RWPE1 (cell line): ENCODE measurements at regions not wholly inside any gene's neighbourhood (a gene's known extent, or its start where the extent isn't known, plus 50 kb on each side); places are given as distances from the start of the nearest gene placed in this dataset.

Source experiments
- CTCF ChIA-PET: fragments of 350-600 bp; sonication (Branson Sonifier 250); formaldehyde crosslinking; extraction: SDS; loops from one replicate; lab custom pipeline; 2021; lab: Yijun Ruan, JAX
- POLR2A ChIA-PET: fragments of 400-600 bp; formaldehyde crosslinking; extraction: SDS; loops from one replicate; lab custom pipeline; 2020; ENCODE audit warnings: antibody characterized with exemption; ENCODE audit not compliant: low non-redundant PET; lab: Yijun Ruan, JAX
- DNase-seq: peaks from one replicate; pipeline ENCODE4 v3.0.0; 2012; ENCODE audit warnings: low spot score
- H3K27ac ChIP-seq: fragments of 450-650 bp; 2 replicates; pipeline ENCODE4 v1.5.1; 2017
- TF ChIP-seq, protein P1 (sequence below): fragments of 450-650 bp; conservative IDR thresholded peaks from 2 replicates; pipeline ENCODE4 v1.5.1; 2017; ENCODE audit warnings: low read depth, mild to moderate bottlenecking

DNA sequence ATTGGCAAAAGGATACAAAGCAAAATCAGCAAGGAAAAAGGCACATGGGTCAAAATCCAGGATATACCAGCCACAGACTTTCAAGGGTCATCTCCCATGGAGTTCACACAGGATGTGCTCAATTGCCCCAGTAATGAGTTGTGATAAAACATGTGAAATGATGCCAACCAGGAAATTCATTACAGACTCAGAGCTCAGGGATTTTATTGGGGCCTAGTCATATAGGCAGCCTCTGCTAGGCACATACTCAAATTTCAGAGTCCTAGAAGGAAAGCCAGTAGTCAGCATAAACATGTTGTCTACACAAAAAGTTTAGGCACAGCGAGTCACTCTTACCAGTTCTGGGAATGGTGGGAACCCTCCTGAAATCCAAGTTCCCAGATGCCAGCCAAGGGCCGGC is 64.4 kb upstream of the OSBPL8 start:
- H3K27ac ChIP-seq: no peak overlapping the region
- CTCF ChIA-PET: no interaction called here
- DNase-seq: no peak
- TF ChIP-seq, protein P1, sequence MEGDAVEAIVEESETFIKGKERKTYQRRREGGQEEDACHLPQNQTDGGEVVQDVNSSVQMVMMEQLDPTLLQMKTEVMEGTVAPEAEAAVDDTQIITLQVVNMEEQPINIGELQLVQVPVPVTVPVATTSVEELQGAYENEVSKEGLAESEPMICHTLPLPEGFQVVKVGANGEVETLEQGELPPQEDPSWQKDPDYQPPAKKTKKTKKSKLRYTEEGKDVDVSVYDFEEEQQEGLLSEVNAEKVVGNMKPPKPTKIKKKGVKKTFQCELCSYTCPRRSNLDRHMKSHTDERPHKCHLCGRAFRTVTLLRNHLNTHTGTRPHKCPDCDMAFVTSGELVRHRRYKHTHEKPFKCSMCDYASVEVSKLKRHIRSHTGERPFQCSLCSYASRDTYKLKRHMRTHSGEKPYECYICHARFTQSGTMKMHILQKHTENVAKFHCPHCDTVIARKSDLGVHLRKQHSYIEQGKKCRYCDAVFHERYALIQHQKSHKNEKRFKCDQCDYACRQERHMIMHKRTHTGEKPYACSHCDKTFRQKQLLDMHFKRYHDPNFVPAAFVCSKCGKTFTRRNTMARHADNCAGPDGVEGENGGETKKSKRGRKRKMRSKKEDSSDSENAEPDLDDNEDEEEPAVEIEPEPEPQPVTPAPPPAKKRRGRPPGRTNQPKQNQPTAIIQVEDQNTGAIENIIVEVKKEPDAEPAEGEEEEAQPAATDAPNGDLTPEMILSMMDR: no peak
- POLR2A ChIA-PET: no interaction called here

- no peak for DNase-seq
- ChIA-PET POLR2A (no interaction called here), CTCF (interaction anchor here (0.6 to 0.9 kb wide), 2 partner anchors 383 to 1599 kb away, joined by 3 read pairs; no protein-coding TSS in a partner anchor)
- TF ChIP-seq, protein P1: no peak
- H3K27ac ChIP-seq: no peak overlapping the region
Observed at GRCh38 chr12:76627346-76628135, 68.0 kb upstream of the OSBPL8 start.

DNA sequence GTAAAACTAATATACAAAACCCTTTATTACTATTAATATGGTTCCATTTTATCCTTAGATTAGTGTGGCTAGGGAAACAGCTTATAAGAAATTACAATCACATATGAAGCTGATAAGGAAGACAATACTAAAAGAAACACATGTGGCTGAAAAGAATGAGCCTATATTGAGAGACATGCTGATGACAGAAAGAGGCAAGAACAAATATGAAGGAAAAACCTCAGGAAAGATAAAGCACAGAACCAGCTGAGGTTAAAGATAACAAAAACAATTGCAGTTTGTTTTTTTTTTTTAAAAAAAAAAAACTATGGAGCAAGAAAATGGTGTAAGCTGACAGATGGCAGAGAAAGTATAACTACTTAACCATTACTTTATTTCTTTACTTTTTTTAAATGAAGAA is 69.2 kb upstream of the OSBPL8 start:
- TF ChIP-seq, protein P1: no peak
- ChIA-PET POLR2A (no interaction called here), CTCF (no interaction called here)
- no peak overlapping the region for H3K27ac ChIP-seq
- DNase-seq: no peak

DNA sequence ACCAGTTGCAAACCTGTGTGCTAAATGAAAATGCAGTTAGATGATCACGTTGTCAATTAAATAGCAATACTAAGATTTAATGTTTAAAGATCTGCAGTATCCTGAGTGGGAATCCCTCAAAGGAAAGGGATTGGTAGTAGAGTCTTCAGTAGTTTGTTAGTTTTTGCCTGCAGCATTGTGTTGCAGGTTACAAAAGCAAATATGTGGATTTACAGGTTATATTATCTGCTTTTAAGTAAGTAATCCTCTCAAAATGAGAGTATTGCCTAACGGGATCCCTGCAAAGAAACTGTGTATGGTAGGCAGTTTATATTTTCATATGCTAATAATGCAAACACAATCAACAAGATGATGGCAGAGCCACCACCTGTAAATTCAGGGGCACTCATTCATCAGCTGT is 72.2 kb upstream of the OSBPL8 start:
- TF ChIP-seq, protein P1: no peak
- POLR2A ChIA-PET: interaction anchor here (0.5 kb wide), 1 partner anchor 1093 kb away, joined by 4 read pairs; no protein-coding TSS in a partner anchor
- CTCF ChIA-PET: no interaction called here
- no peak for DNase-seq
- no peak overlapping the region for H3K27ac ChIP-seq

GRCh38 chr12:76633415-76633814 is 73.8 kb upstream of the OSBPL8 start:
- TF ChIP-seq, protein P1: no peak
- CTCF ChIA-PET: interaction anchor here (0.5 to 0.6 kb wide), 2 partner anchors 30 to 377 kb away, joined by 3 to 5 read pairs; no protein-coding TSS in a partner anchor
- no peak for DNase-seq
- POLR2A ChIA-PET: no interaction called here
- no peak overlapping the region for H3K27ac ChIP-seq

GRCh38 chr12:76634133-76634532 is 74.6 kb upstream of the OSBPL8 start:
- no peak overlapping the region for H3K27ac ChIP-seq
- CTCF ChIA-PET: interaction anchor here (0.6 kb wide), 1 partner anchor 46 kb away, joined by 5 read pairs; no protein-coding TSS in a partner anchor
- TF ChIP-seq, protein P1: no peak
- POLR2A ChIA-PET: no interaction called here
- DNase-seq: no peak
